ENCODE measurements at regions not wholly inside any gene's neighbourhood (a gene's known extent, or its start where the extent isn't known, plus 50 kb on each side); places are given as distances from the start of the nearest gene placed in this dataset.

DNA sequence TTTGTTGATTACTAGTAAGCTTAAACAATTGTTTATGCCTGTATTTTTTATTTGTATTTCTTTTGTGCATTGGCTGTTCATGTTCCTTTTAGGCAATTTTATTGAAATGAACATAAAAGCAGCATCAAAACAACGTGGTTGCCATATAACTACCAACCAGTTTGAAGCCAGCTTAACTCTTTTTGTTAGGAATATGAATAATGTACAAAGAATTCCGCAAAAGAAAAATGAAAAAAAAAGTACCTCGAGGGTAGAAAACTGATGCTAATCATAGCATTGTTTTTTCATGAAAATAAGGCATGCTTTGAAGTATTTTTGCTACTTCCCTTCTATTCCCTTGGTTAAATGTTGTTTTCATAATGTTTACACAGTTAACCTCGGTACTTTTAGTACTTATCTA, 1024.0 kb upstream of the SLIT2 start:
- Histone ChIP-seq H3K4ac (ENCODE audit: low read depth, low read length) (no peak overlapping the region), H3K27ac (ENCODE audit: insufficient read length, low read depth, low read length) (no peak overlapping the region), H3K23me2 (ENCODE audit: insufficient read length, low read depth, low read length, poor library complexity, severe bottlenecking) (no peaks in the 10 kb centered on the region), H3K9ac (ENCODE audit: extremely low read depth, insufficient read length, low read length) (no peak overlapping the region), H4K20me1 (ENCODE audit: control insufficient read depth, insufficient read depth, insufficient read length) (no peaks in the 10 kb centered on the region), H3K4me2 (ENCODE audit: insufficient read depth, insufficient read length, low read length) (no peak overlapping the region), H2AK5ac (ENCODE audit: insufficient read length, low read length) (no peak overlapping the region), H3K79me2 (ENCODE audit: insufficient read depth, low read length) (no peaks in the 10 kb centered on the region), H3K23ac (ENCODE audit: insufficient read length, low read depth, low read length) (no peak overlapping the region), H3K18ac (ENCODE audit: insufficient read length, low read depth, low read length) (no peak overlapping the region), H2BK5ac (ENCODE audit: insufficient read length, low read length) (no peak overlapping the region), H3K27me3 (ENCODE audit: insufficient read depth, low read length) (no peaks in the 10 kb centered on the region), H4K5ac (ENCODE audit: insufficient read length, low read depth, low read length) (no peak overlapping the region), H2AFZ (ENCODE audit: low read length) (no peak overlapping the region), H3K14ac (ENCODE audit: insufficient read depth, low read length) (no peak overlapping the region), H3K79me1 (ENCODE audit: insufficient read depth, low read depth, low read length, poor library complexity, severe bottlenecking) (no peaks in the 10 kb centered on the region), H3K9me3 (ENCODE audit: control insufficient read depth, low read depth, low read length) (no peaks in the 10 kb centered on the region), H2BK15ac (ENCODE audit: low read depth, low read length) (no peak overlapping the region), H2BK12ac (ENCODE audit: insufficient read length, low read depth, low read length) (no peak overlapping the region), H2BK120ac (ENCODE audit: low read depth, low read length, poor library complexity, severe bottlenecking) (no peak overlapping the region), H3K4me1 (ENCODE audit: insufficient read depth, low read length) (no peaks in the 10 kb centered on the region), H3K56ac (ENCODE audit: insufficient read length, low read depth, low read length) (no peak overlapping the region), H4K91ac (ENCODE audit: insufficient read length, low read depth, low read length) (no peak overlapping the region), H3T11ph (ENCODE audit: low read length) (no peak overlapping the region), H2BK20ac (ENCODE audit: low read depth, low read length, poor library complexity, severe bottlenecking) (no peak overlapping the region), H4K8ac (replicated peaks; ENCODE audit: insufficient read length, low read depth, low read length) (no peak overlapping the region)
- H3K4me1 Mint-ChIP-seq: no peaks in the 10 kb centered on the region
- peaks cover 0 to 3% of the 10 kb centered on the region in 2 experiments; a peak in 2 of 5 replicates for H3K9me3 Mint-ChIP-seq
- no peak overlapping the region for H3K27ac Mint-ChIP-seq
- no peak overlapping the region for H3K4me3 Mint-ChIP-seq
- H3K27me3 Mint-ChIP-seq (ENCODE audit: low read depth): no peaks in the 10 kb centered on the region
- TF ChIP-seq, protein P1, sequence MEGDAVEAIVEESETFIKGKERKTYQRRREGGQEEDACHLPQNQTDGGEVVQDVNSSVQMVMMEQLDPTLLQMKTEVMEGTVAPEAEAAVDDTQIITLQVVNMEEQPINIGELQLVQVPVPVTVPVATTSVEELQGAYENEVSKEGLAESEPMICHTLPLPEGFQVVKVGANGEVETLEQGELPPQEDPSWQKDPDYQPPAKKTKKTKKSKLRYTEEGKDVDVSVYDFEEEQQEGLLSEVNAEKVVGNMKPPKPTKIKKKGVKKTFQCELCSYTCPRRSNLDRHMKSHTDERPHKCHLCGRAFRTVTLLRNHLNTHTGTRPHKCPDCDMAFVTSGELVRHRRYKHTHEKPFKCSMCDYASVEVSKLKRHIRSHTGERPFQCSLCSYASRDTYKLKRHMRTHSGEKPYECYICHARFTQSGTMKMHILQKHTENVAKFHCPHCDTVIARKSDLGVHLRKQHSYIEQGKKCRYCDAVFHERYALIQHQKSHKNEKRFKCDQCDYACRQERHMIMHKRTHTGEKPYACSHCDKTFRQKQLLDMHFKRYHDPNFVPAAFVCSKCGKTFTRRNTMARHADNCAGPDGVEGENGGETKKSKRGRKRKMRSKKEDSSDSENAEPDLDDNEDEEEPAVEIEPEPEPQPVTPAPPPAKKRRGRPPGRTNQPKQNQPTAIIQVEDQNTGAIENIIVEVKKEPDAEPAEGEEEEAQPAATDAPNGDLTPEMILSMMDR (conservative IDR thresholded peaks at IDR 0.05): no peak
- no peak for DNase-seq
- no CpG with 5 or more reads among the region's 4 CpGs for WGBS (ENCODE audit: extremely low coverage, insufficient read length, low lambda C conversion rate)
- no peaks in the 10 kb centered on the region; a peak in 2 of 7 replicates for H3K36me3 Mint-ChIP-seq (ENCODE audit: insufficient read depth in 1 of 3, low read depth in 3 of 3)
